ENCODE measurements at regions not wholly inside any gene's neighbourhood (a gene's known extent, or its start where the extent isn't known, plus 50 kb on each side); places are given as distances from the start of the nearest gene placed in this dataset.

- peak overlapping the region; percentile 66 for H3K27ac Mint-ChIP-seq (ENCODE audit: unreplicated experiment)
- Histone ChIP-seq H3K27me3 (replicated peaks; ENCODE audit: control insufficient read depth, insufficient read depth, low read length) (no peaks in the 10 kb centered on the region), H3K4me1 (peaks cover 22% of the 10 kb centered on the region), H3K4me3 (ENCODE audit: low read depth, low read length) (no peak overlapping the region), H3K9me3 (no peaks in the 10 kb centered on the region), H3K36me3 (ENCODE audit: control insufficient read depth, insufficient read depth, low read length) (no peaks in the 10 kb centered on the region)
- no TSS peak for BruUV-seq (replicated peaks)
- peaks cover 2% of the 10 kb centered on the region for H3K9me3 Mint-ChIP-seq (ENCODE audit: unreplicated experiment)
- intact Hi-C loops (cut with micrococcal nuclease; ENCODE audit: unreplicated experiment), result no loop called here
- peaks cover 26% of the 10 kb centered on the region for H3K4me1 Mint-ChIP-seq (ENCODE audit: low read depth, unreplicated experiment)
- TF ChIP-seq CTCF (IDR thresholded peaks at IDR 0.05; ENCODE audit: insufficient read depth in 1 of 2, low read depth in 1 of 2, low read length in 1 of 2, severe bottlenecking in 1 of 2, unreplicated experiment in 1 of 2), result no peak
- DNase-seq, result no peak
- no peaks in the 10 kb centered on the region for H3K36me3 Mint-ChIP-seq (ENCODE audit: insufficient read depth, unreplicated experiment)
- ChIA-PET POLR2A (no interaction called here), CTCF (interaction anchor here (1.3 kb wide), 1 partner anchor 42 kb away, joined by 5 read pairs; no protein-coding TSS in a partner anchor)
- no peak overlapping the region for H3K4me3 Mint-ChIP-seq (ENCODE audit: unreplicated experiment)
- H3K27me3 Mint-ChIP-seq (ENCODE audit: insufficient read depth, unreplicated experiment), result no peaks in the 10 kb centered on the region
Measured at GRCh38 chr1:147850737-147851136, 51.9 kb upstream of the GJA8 start.

GRCh38 chr1:147851149-147851548, 51.4 kb upstream of the GJA8 start:
- no peak for TF ChIP-seq CTCF (IDR thresholded peaks at IDR 0.05; ENCODE audit: insufficient read depth in 1 of 2, low read depth in 1 of 2, low read length in 1 of 2, severe bottlenecking in 1 of 2, unreplicated experiment in 1 of 2)
- no peaks in the 10 kb centered on the region for H3K27me3 Mint-ChIP-seq (ENCODE audit: insufficient read depth, unreplicated experiment)
- peaks cover 26% of the 10 kb centered on the region for H3K4me1 Mint-ChIP-seq (ENCODE audit: low read depth, unreplicated experiment)
- peak overlapping the region; percentile 66 for H3K27ac Mint-ChIP-seq (ENCODE audit: unreplicated experiment)
- POLR2A ChIA-PET, result no interaction called here
- no peaks in the 10 kb centered on the region for H3K36me3 Mint-ChIP-seq (ENCODE audit: insufficient read depth, unreplicated experiment)
- H3K27me3 ChIP-seq (replicated peaks; ENCODE audit: control insufficient read depth, insufficient read depth, low read length), result no peaks in the 10 kb centered on the region
- peaks cover 22% of the 10 kb centered on the region for H3K4me1 ChIP-seq
- no peak overlapping the region for H3K4me3 Mint-ChIP-seq (ENCODE audit: unreplicated experiment)
- BruUV-seq (replicated peaks), result no TSS peak
- peak; percentile 38 to 40 for DNase-seq
- no peaks in the 10 kb centered on the region for H3K9me3 ChIP-seq
- H3K36me3 ChIP-seq (ENCODE audit: control insufficient read depth, insufficient read depth, low read length), result no peaks in the 10 kb centered on the region
- CTCF ChIA-PET, result interaction anchor here (1.3 kb wide), 1 partner anchor 42 kb away, joined by 5 read pairs; no protein-coding TSS in a partner anchor
- H3K4me3 ChIP-seq (ENCODE audit: low read depth, low read length), result no peak overlapping the region
- H3K9me3 Mint-ChIP-seq (ENCODE audit: unreplicated experiment), result peaks cover 6% of the 10 kb centered on the region
- intact Hi-C loops (cut with micrococcal nuclease; ENCODE audit: unreplicated experiment), result no loop called here

GRCh38 chr1:147852706-147853225, 49.8 kb upstream of the GJA8 start:
- Histone ChIP-seq H3K4me3 (ENCODE audit: low read depth, low read length) (no peak overlapping the region), H3K36me3 (ENCODE audit: control insufficient read depth, insufficient read depth, low read length) (no peaks in the 10 kb centered on the region), H3K9me3 (no peaks in the 10 kb centered on the region), H3K4me1 (peaks cover 22% of the 10 kb centered on the region), H3K27me3 (replicated peaks; ENCODE audit: control insufficient read depth, insufficient read depth, low read length) (no peaks in the 10 kb centered on the region)
- TF ChIP-seq CTCF (IDR thresholded peaks at IDR 0.05; ENCODE audit: insufficient read depth in 1 of 2, low read depth in 1 of 2, low read length in 1 of 2, severe bottlenecking in 1 of 2, unreplicated experiment in 1 of 2), result no peak
- H3K36me3 Mint-ChIP-seq (ENCODE audit: insufficient read depth, unreplicated experiment), result no peaks in the 10 kb centered on the region
- POLR2A ChIA-PET, result no interaction called here
- no peak overlapping the region for H3K27ac Mint-ChIP-seq (ENCODE audit: unreplicated experiment)
- H3K27me3 Mint-ChIP-seq (ENCODE audit: insufficient read depth, unreplicated experiment), result no peaks in the 10 kb centered on the region
- CTCF ChIA-PET, result no interaction called here
- peaks cover 25% of the 10 kb centered on the region for H3K4me1 Mint-ChIP-seq (ENCODE audit: low read depth, unreplicated experiment)
- BruUV-seq (replicated peaks), result no TSS peak
- H3K9me3 Mint-ChIP-seq (ENCODE audit: unreplicated experiment), result peaks cover 10% of the 10 kb centered on the region
- no peak for DNase-seq
- intact Hi-C loops (cut with micrococcal nuclease; ENCODE audit: unreplicated experiment), result no loop called here
- no peak overlapping the region for H3K4me3 Mint-ChIP-seq (ENCODE audit: unreplicated experiment)
